ENCODE measurements at regions not wholly inside any gene's neighbourhood (a gene's known extent, or its start where the extent isn't known, plus 50 kb on each side); places are given as distances from the start of the nearest gene placed in this dataset.

GRCh38 chr5:168019143-168019542 lies 272.3 kb upstream of the WWC1 start:
- Histone ChIP-seq H3K27ac (no peak overlapping the region), H3K36me3 (no peaks in the 10 kb centered on the region), H3K4me3 (no peak overlapping the region), H3K9me3 (no peaks in the 10 kb centered on the region), H3K27me3 (peaks cover 0 to 3% (median 0%) of the 10 kb centered on the region in 4 donors), H3K4me1 (no peaks in the 10 kb centered on the region)
- no peak for DNase-seq
- no peak for TF ChIP-seq CTCF (IDR thresholded peaks at IDR 0.05)
- no peak for ATAC-seq
- no peak for FAIRE-seq
- intact Hi-C loops (cut with DNase I): no loop called here
- WGBS, 2 donors: 61 to 75% methylated on average over 3 of the region's 3 CpGs

GRCh38 chr5:168020542-168021294 lies 270.7 kb upstream of the WWC1 start:
- 21 to 40% methylated on average over 11 of the region's 11 CpGs for WGBS, 2 donors
- no peak for FAIRE-seq
- no peak for TF ChIP-seq CTCF (IDR thresholded peaks at IDR 0.05)

GRCh38 chr5:168022446-168023169 lies 268.8 kb upstream of the WWC1 start:
- 59 to 74% methylated on average over 16 of the region's 16 CpGs for WGBS, 2 donors
- H3K9me3 ChIP-seq: no peaks in the 10 kb centered on the region
- no peak for FAIRE-seq

More at GRCh38 chr5:168020542-168021294, 270.7 kb upstream of the WWC1 start:
- H3K27ac ChIP-seq: no peak overlapping the region
- no peaks in the 10 kb centered on the region for H3K36me3 ChIP-seq
- DNase-seq: no peak
- no peaks in the 10 kb centered on the region for H3K4me1 ChIP-seq
- no peak overlapping the region for H3K4me3 ChIP-seq
- H3K9me3 ChIP-seq: no peaks in the 10 kb centered on the region
- H3K27me3 ChIP-seq: peaks cover 0 to 3% (median 0%) of the 10 kb centered on the region in 4 donors
- intact Hi-C loops (cut with DNase I): no loop called here
- no peak for ATAC-seq

GRCh38 chr5:168023191-168023590 lies 268.3 kb upstream of the WWC1 start:
- FAIRE-seq (no peak), DNase-seq (no peak), ATAC-seq (no peak)
- Histone ChIP-seq H3K27ac (no peak overlapping the region), H3K9me3 (no peaks in the 10 kb centered on the region), H3K4me1 (no peaks in the 10 kb centered on the region), H3K36me3 (no peaks in the 10 kb centered on the region), H3K4me3 (no peak overlapping the region), H3K27me3 (peaks cover 0 to 3% (median 0%) of the 10 kb centered on the region in 4 donors)
- WGBS, 2 donors: 41 to 49% methylated on average over 15 of the region's 15 CpGs
- TF ChIP-seq CTCF (IDR thresholded peaks at IDR 0.05): no peak
- intact Hi-C loops (cut with DNase I): no loop called here

More at GRCh38 chr5:168022446-168023169, 268.8 kb upstream of the WWC1 start:
- H3K27me3 ChIP-seq: peaks cover 0 to 3% (median 0%) of the 10 kb centered on the region in 4 donors
- H3K4me1 ChIP-seq: no peaks in the 10 kb centered on the region
- ATAC-seq (no peak), DNase-seq (no peak)
- intact Hi-C loops (cut with DNase I): no loop called here
- TF ChIP-seq CTCF (IDR thresholded peaks at IDR 0.05): no peak
- H3K4me3 ChIP-seq: no peak overlapping the region
- H3K27ac ChIP-seq: no peak overlapping the region
- H3K36me3 ChIP-seq: no peaks in the 10 kb centered on the region

GRCh38 chr5:168024306-168024705 lies 267.1 kb upstream of the WWC1 start:
- no peaks in the 10 kb centered on the region for H3K4me1 ChIP-seq
- TF ChIP-seq CTCF (IDR thresholded peaks at IDR 0.05): no peak
- WGBS, 2 donors: 84 to 91% methylated on average over 7 of the region's 7 CpGs
- no peak for ATAC-seq
- H3K36me3 ChIP-seq: no peaks in the 10 kb centered on the region
- H3K27me3 ChIP-seq: peaks cover 0 to 3% (median 0%) of the 10 kb centered on the region in 4 donors
- no peak overlapping the region for H3K4me3 ChIP-seq
- H3K9me3 ChIP-seq: no peaks in the 10 kb centered on the region
- no peak for FAIRE-seq
- intact Hi-C loops (cut with DNase I): no loop called here
- no peak for DNase-seq
- no peak overlapping the region for H3K27ac ChIP-seq

Data from pancreas (tissue), 10 donors.